ENCODE measurements at regions not wholly inside any gene's neighbourhood (a gene's known extent, or its start where the extent isn't known, plus 50 kb on each side); places are given as distances from the start of the nearest gene placed in this dataset.

- TF ChIP-seq CTCF (IDR thresholded peaks at IDR 0.05; ENCODE audit: borderline replicate concordance, extremely low read depth, low read length, poor library complexity, severe bottlenecking) (peak; percentile 30), EZH2 (IDR thresholded peaks at IDR 0.05; ENCODE audit: borderline replicate concordance, low read depth, low read length, severe bottlenecking) (no peak)
These were observed 69.9 kb upstream of the C14orf180 start for GRCh38 chr14:104509673-104510072.
